Ishikawa (cell line): ENCODE measurements at regions not wholly inside any gene's neighbourhood (a gene's known extent, or its start where the extent isn't known, plus 50 kb on each side); places are given as distances from the start of the nearest gene placed in this dataset.

Experiments
- CEBPB ChIP-seq: IDR thresholded peaks from 2 replicates; pipeline ENCODE4 v1.6.1; 2012
- CREB1 ChIP-seq: IDR thresholded peaks from 2 replicates; pipeline ENCODE4 v1.6.1; 2012; ENCODE audit warnings: low read depth
- EGR1 ChIP-seq: IDR thresholded peaks from 2 replicates; pipeline ENCODE4 v1.6.1; 2012
- EP300 ChIP-seq: IDR thresholded peaks from 2 replicates; pipeline ENCODE4 v1.6.1; 2012; ENCODE audit warnings: borderline replicate concordance
- FOXM1 ChIP-seq: IDR thresholded peaks from 2 replicates; pipeline ENCODE4 v1.6.1; 2012; ENCODE audit warnings: low read depth, borderline replicate concordance
- MAX ChIP-seq: IDR thresholded peaks from 2 replicates; pipeline ENCODE4 v1.6.1; 2012
- NFIC ChIP-seq: IDR thresholded peaks from 2 replicates; pipeline ENCODE4 v1.6.1; 2012
- RAD21 ChIP-seq: IDR thresholded peaks from 2 replicates; pipeline ENCODE4 v1.6.1; 2012; ENCODE audit warnings: low read depth
- REST ChIP-seq: IDR thresholded peaks from 2 replicates; pipeline ENCODE4 v1.6.1; 2012; ENCODE audit warnings: low read depth, mild to moderate bottlenecking
- TAF1 ChIP-seq: IDR thresholded peaks from 2 replicates; pipeline ENCODE4 v1.6.1; 2012; ENCODE audit warnings: low read depth, mild to moderate bottlenecking
- TCF12 ChIP-seq: IDR thresholded peaks from 2 replicates; pipeline ENCODE4 v1.6.1; 2012; ENCODE audit warnings: low read depth
- TEAD4 ChIP-seq: IDR thresholded peaks from 2 replicates; pipeline ENCODE4 v1.6.1; 2012
- USF1 ChIP-seq: IDR thresholded peaks from 2 replicates; pipeline ENCODE4 v1.6.1; 2012
- YY1 ChIP-seq: IDR thresholded peaks from 2 replicates; pipeline ENCODE4 v1.6.1; 2012; ENCODE audit warnings: low read depth
- ZBTB7A ChIP-seq: IDR thresholded peaks from 2 replicates; pipeline ENCODE4 v1.6.1; 2012; ENCODE audit warnings: low read depth

- TF ChIP-seq MAX (no peak), NFIC (no peak), FOXM1 (no peak), EP300 (no peak), CREB1 (no peak), RAD21 (no peak), ZBTB7A (no peak), REST (no peak), TAF1 (no peak), USF1 (no peak), YY1 (no peak), CEBPB (no peak), TEAD4 (no peak), TCF12 (no peak), EGR1 (no peak)
These were observed 225.5 kb upstream of the MARCKS start for GRCh38 chr6:113631666-113632065.

GRCh38 chr6:113632220-113632864 is 224.8 kb upstream of the MARCKS start:
- TF ChIP-seq CREB1 (no peak), TEAD4 (no peak), REST (no peak), EGR1 (no peak), USF1 (no peak), TCF12 (no peak), RAD21 (no peak), TAF1 (no peak), FOXM1 (no peak), CEBPB (no peak), EP300 (no peak), MAX (no peak), YY1 (no peak), NFIC (no peak), ZBTB7A (no peak)

GRCh38 chr6:113633638-113634037 is 223.5 kb upstream of the MARCKS start:
- TF ChIP-seq MAX (no peak), YY1 (no peak), USF1 (no peak), TCF12 (no peak), REST (no peak), EGR1 (no peak), EP300 (no peak), FOXM1 (no peak), CEBPB (no peak), ZBTB7A (no peak), TAF1 (no peak), NFIC (no peak), CREB1 (no peak), RAD21 (no peak), TEAD4 (no peak)
